MM.1S (cell line): ENCODE measurements at regions not wholly inside any gene's neighbourhood (a gene's known extent, or its start where the extent isn't known, plus 50 kb on each side); places are given as distances from the start of the nearest gene placed in this dataset.

Experiments used
- DNase-seq: peaks from one replicate; pipeline ENCODE4 v3.0.0-alpha.2; 2015
- H2AFZ ChIP-seq: fragments of 300-600 bp; sonication (generic); 2 replicates; pipeline ENCODE4 v1.6.0; 2016; ENCODE audit warnings: antibody characterized with exemption, low read length
- H3F3A ChIP-seq: fragments of 300-600 bp; sonication (generic); 2 replicates; pipeline ENCODE4 v1.6.1; 2016; ENCODE audit warnings: mild to moderate bottlenecking, antibody characterized with exemption, low read length, moderate library complexity, mixed read lengths; ENCODE audit not compliant: insufficient read depth
- H3K27ac ChIP-seq: fragments of 300-600 bp; sonication (generic); 2 replicates; pipeline ENCODE4 v1.5.1; 2016; ENCODE audit warnings: mild to moderate bottlenecking, low read length
- H3K27me3 ChIP-seq: fragments of 300-600 bp; sonication (generic); replicated peaks from 2 replicates; pipeline ENCODE4 v1.6.0; 2016; ENCODE audit warnings: low read length; ENCODE audit not compliant: insufficient read depth
- H3K36me3 ChIP-seq: fragments of 300-600 bp; sonication (generic); replicated peaks from 2 replicates; pipeline ENCODE4 v1.6.1; 2016; ENCODE audit warnings: mild to moderate bottlenecking, low read length, mixed read lengths; ENCODE audit not compliant: insufficient read depth
- H3K4me1 ChIP-seq: fragments of 300-600 bp; sonication (generic); 2 replicates; pipeline ENCODE4 v1.6.1; 2016; ENCODE audit warnings: low read length, mixed read lengths
- H3K4me2 ChIP-seq: fragments of 300-600 bp; sonication (generic); 2 replicates; pipeline ENCODE4 v1.6.0; 2016; ENCODE audit warnings: low read depth, low read length
- H3K4me3 ChIP-seq: fragments of 300-600 bp; sonication (generic); 2 replicates; pipeline ENCODE4 v1.5.1; 2016; ENCODE audit warnings: low read length, mixed read lengths
- H3K79me2 ChIP-seq: fragments of 300-600 bp; sonication (generic); 2 replicates; pipeline ENCODE4 v1.6.1; 2016; ENCODE audit warnings: mixed run types, low read length, mixed read lengths
- H3K9ac ChIP-seq: fragments of 300-600 bp; sonication (generic); 2 replicates; pipeline ENCODE4 v1.6.1; 2016; ENCODE audit warnings: low read length, mixed read lengths
- H3K9me2 ChIP-seq: fragments of 300-600 bp; sonication (generic); replicated peaks from 2 replicates; pipeline ENCODE4 v1.6.1; 2016; ENCODE audit warnings: mild to moderate bottlenecking, low read length, mixed read lengths; ENCODE audit not compliant: insufficient read depth
- H3K9me3 ChIP-seq: fragments of 300-600 bp; sonication (generic); replicated peaks from 2 replicates; pipeline ENCODE4 v1.6.1; 2016; ENCODE audit warnings: mild to moderate bottlenecking, low read length, mixed read lengths; ENCODE audit not compliant: insufficient read depth
- H4K20me1 ChIP-seq: fragments of 300-600 bp; sonication (generic); 2 replicates; pipeline ENCODE4 v1.6.1; 2016; ENCODE audit warnings: mild to moderate bottlenecking, low read length, moderate library complexity, mixed read lengths; ENCODE audit not compliant: insufficient read depth
- EZH2 ChIP-seq: fragments of 300-600 bp; sonication (generic); optimal IDR thresholded peaks from 2 replicates; pipeline ENCODE3; 2017; ENCODE audit warnings: low read depth, mild to moderate bottlenecking, antibody characterized with exemption, low read length, mixed read lengths
- EZH2phosphoT487 ChIP-seq: fragments of 300-600 bp; sonication (generic); IDR thresholded peaks from 2 replicates; pipeline ENCODE4 v1.6.1; 2018; ENCODE audit warnings: antibody characterized with exemption, low read length
- TF ChIP-seq, protein P1 (sequence below): fragments of 300-600 bp; sonication (generic); IDR thresholded peaks from 2 replicates; pipeline ENCODE4 v1.5.1; 2016; ENCODE audit warnings: antibody characterized with exemption, low read length, mixed read lengths

- DNase-seq = no peak
- H3K27ac ChIP-seq = no peak overlapping the region
- H3K4me2 ChIP-seq = no peak overlapping the region
- no peak overlapping the region for H3K9ac ChIP-seq
- H2AFZ ChIP-seq = no peak overlapping the region
- H3K27me3 ChIP-seq = no peaks in the 10 kb centered on the region
- no peaks in the 10 kb centered on the region for H4K20me1 ChIP-seq
- no peak overlapping the region for H3K4me3 ChIP-seq
- no peaks in the 10 kb centered on the region for H3K4me1 ChIP-seq
- H3F3A ChIP-seq = no peaks in the 10 kb centered on the region
- no peaks in the 10 kb centered on the region for H3K79me2 ChIP-seq
- no peaks in the 10 kb centered on the region for H3K36me3 ChIP-seq
- H3K9me3 ChIP-seq = no peaks in the 10 kb centered on the region
- no peak for TF ChIP-seq EZH2
- TF ChIP-seq EZH2phosphoT487 = no peak
- TF ChIP-seq, protein P1, sequence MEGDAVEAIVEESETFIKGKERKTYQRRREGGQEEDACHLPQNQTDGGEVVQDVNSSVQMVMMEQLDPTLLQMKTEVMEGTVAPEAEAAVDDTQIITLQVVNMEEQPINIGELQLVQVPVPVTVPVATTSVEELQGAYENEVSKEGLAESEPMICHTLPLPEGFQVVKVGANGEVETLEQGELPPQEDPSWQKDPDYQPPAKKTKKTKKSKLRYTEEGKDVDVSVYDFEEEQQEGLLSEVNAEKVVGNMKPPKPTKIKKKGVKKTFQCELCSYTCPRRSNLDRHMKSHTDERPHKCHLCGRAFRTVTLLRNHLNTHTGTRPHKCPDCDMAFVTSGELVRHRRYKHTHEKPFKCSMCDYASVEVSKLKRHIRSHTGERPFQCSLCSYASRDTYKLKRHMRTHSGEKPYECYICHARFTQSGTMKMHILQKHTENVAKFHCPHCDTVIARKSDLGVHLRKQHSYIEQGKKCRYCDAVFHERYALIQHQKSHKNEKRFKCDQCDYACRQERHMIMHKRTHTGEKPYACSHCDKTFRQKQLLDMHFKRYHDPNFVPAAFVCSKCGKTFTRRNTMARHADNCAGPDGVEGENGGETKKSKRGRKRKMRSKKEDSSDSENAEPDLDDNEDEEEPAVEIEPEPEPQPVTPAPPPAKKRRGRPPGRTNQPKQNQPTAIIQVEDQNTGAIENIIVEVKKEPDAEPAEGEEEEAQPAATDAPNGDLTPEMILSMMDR = no peak
- H3K9me2 ChIP-seq = no peaks in the 10 kb centered on the region
These were observed 653.0 kb downstream of the DIPK2A start for GRCh38 chr3:144624656-144625055.

DNA sequence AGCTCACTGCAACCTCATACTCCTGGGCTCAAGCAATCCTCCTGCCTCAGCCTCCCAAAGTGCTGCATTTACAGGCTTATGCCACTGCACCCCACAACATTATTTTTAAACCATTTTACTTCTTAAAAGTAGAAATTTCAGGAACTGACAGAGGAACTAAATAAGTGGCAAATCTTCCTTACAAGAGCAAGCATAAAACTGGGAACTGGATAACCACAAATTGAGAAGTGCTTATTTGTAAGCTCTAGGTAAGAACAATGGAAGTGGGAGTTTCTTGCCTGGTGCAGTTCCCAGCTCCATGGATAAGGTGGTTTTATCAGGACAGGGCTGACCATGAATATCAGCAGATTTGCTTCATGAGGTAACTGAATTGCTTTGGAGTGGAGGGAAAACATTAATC lies 655.2 kb downstream of the DIPK2A start:
- Histone ChIP-seq H3K79me2 (no peaks in the 10 kb centered on the region), H3K9me2 (no peaks in the 10 kb centered on the region), H3K36me3 (no peaks in the 10 kb centered on the region), H3K27me3 (no peaks in the 10 kb centered on the region), H3K9ac (no peak overlapping the region), H3K4me2 (no peak overlapping the region), H4K20me1 (no peaks in the 10 kb centered on the region), H3F3A (no peaks in the 10 kb centered on the region), H3K9me3 (no peaks in the 10 kb centered on the region), H2AFZ (no peak overlapping the region), H3K4me3 (no peak overlapping the region), H3K27ac (no peak overlapping the region), H3K4me1 (no peaks in the 10 kb centered on the region)
- TF ChIP-seq EZH2 = no peak
- TF ChIP-seq, protein P1 = no peak
- no peak for TF ChIP-seq EZH2phosphoT487
- no peak for DNase-seq

- H3K79me2 ChIP-seq = no peaks in the 10 kb centered on the region
- no peaks in the 10 kb centered on the region for H4K20me1 ChIP-seq
- no peaks in the 10 kb centered on the region for H3K9me2 ChIP-seq
- TF ChIP-seq, protein P1 = no peak
- TF ChIP-seq EZH2 (no peak), EZH2phosphoT487 (no peak)
- no peak overlapping the region for H2AFZ ChIP-seq
- no peak for DNase-seq
- H3K4me1 ChIP-seq = no peaks in the 10 kb centered on the region
- no peaks in the 10 kb centered on the region for H3K27me3 ChIP-seq
- no peak overlapping the region for H3K4me2 ChIP-seq
- no peaks in the 10 kb centered on the region for H3F3A ChIP-seq
- no peaks in the 10 kb centered on the region for H3K36me3 ChIP-seq
- no peak overlapping the region for H3K27ac ChIP-seq
- H3K9me3 ChIP-seq = no peaks in the 10 kb centered on the region
- H3K4me3 ChIP-seq = no peak overlapping the region
- H3K9ac ChIP-seq = no peak overlapping the region
These were observed 657.8 kb downstream of the DIPK2A start for GRCh38 chr3:144629381-144629780.

DNA sequence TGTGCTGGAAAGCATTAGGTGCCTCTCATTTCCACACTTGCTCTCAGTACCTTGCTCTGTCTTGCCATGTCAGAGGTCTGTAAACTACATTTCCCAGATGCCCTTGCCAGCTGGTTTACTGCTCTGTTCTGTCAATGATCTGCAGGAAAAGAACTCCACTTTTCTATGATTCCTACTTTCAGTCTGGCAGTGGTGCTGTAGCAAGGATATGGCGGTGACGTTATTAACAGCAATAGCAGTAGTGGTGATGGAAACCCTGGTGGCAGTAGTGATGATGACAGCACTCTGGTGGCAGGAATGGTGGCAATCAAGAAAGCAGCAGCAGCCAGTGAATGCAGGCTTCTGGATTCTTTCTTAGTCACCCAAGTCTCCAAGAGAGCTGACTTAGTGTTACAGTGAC lies 665.2 kb downstream of the DIPK2A start:
- no peaks in the 10 kb centered on the region for H3K9me2 ChIP-seq
- no peaks in the 10 kb centered on the region for H3K9me3 ChIP-seq
- no peaks in the 10 kb centered on the region for H3K79me2 ChIP-seq
- H3F3A ChIP-seq = no peaks in the 10 kb centered on the region
- no peak for DNase-seq
- no peak overlapping the region for H3K4me3 ChIP-seq
- no peaks in the 10 kb centered on the region for H3K27me3 ChIP-seq
- no peak overlapping the region for H2AFZ ChIP-seq
- TF ChIP-seq EZH2 (no peak), EZH2phosphoT487 (no peak)
- TF ChIP-seq, protein P1 = no peak
- no peak overlapping the region for H3K4me2 ChIP-seq
- H4K20me1 ChIP-seq = no peaks in the 10 kb centered on the region
- H3K9ac ChIP-seq = no peak overlapping the region
- H3K27ac ChIP-seq = no peak overlapping the region
- H3K4me1 ChIP-seq = no peaks in the 10 kb centered on the region
- H3K36me3 ChIP-seq = no peaks in the 10 kb centered on the region
